Cardiac muscle cell (in vitro differentiated cells and primary cell): ENCODE measurements at regions not wholly inside any gene's neighbourhood (a gene's known extent, or its start where the extent isn't known, plus 50 kb on each side); places are given as distances from the start of the nearest gene placed in this dataset.

Source experiments
- DNase-seq, 2 donors: peaks; one replicate each; pipeline versions ENCODE4 v3.0.0 to v3.0.0-alpha.2; 2010 to 2017; ENCODE audit warnings: low read depth in 1 of 2, low spot score in 1 of 2
- H3K27ac ChIP-seq: fragments of 200-600 bp; sonication (generic); 2 replicates; pipeline ENCODE4 v1.5.1; 2016
- H3K27me3 ChIP-seq: fragments of 200-600 bp; sonication (generic); 2 replicates; pipeline ENCODE4 v1.6.0; 2016; ENCODE audit warnings: control low read depth
- H3K36me3 ChIP-seq: fragments of 200-600 bp; sonication (generic); 2 replicates; pipeline ENCODE4 v1.5.1; 2016; ENCODE audit warnings: control low read depth
- H3K4me1 ChIP-seq: fragments of 200-600 bp; sonication (generic); 2 replicates; pipeline ENCODE4 v1.8.1; 2017; ENCODE audit warnings: low read depth, mild to moderate bottlenecking, mixed run types
- H3K4me3 ChIP-seq: fragments of 200-600 bp; sonication (generic); 2 replicates; pipeline ENCODE4 v1.5.1; 2016; ENCODE audit warnings: mild to moderate bottlenecking
- H3K9me3 ChIP-seq: fragments of 200-600 bp; sonication (generic); 2 replicates; pipeline ENCODE4 v1.5.1; 2017; ENCODE audit warnings: low read depth, mild to moderate bottlenecking, control low read depth
- CTCF ChIP-seq: IDR thresholded peaks from 2 replicates; pipeline ENCODE4 v1.5.1; 2012; ENCODE audit warnings: low read depth, mild to moderate bottlenecking, low read length

GRCh38 chr9:88692827-88693226, 157.8 kb downstream of the NXNL2 start:
- TF ChIP-seq CTCF = no peak
- Histone ChIP-seq H3K27ac (no peak overlapping the region), H3K27me3 (no peaks in the 10 kb centered on the region), H3K9me3 (no peaks in the 10 kb centered on the region), H3K4me3 (no peak overlapping the region), H3K4me1 (no peaks in the 10 kb centered on the region), H3K36me3 (no peaks in the 10 kb centered on the region)
- no peak for DNase-seq

GRCh38 chr9:88694625-88695024, 159.6 kb downstream of the NXNL2 start:
- DNase-seq = peak in 1 of 2 donors; percentile 36
- Histone ChIP-seq H3K9me3 (no peaks in the 10 kb centered on the region), H3K4me1 (no peaks in the 10 kb centered on the region), H3K36me3 (no peaks in the 10 kb centered on the region), H3K27me3 (no peaks in the 10 kb centered on the region), H3K4me3 (no peak overlapping the region), H3K27ac (no peak overlapping the region)
- no peak for TF ChIP-seq CTCF

- H3K9me3 ChIP-seq = no peaks in the 10 kb centered on the region
- H3K27me3 ChIP-seq = no peaks in the 10 kb centered on the region
- no peaks in the 10 kb centered on the region for H3K36me3 ChIP-seq
- no peak overlapping the region for H3K4me3 ChIP-seq
- no peak overlapping the region for H3K27ac ChIP-seq
- no peaks in the 10 kb centered on the region for H3K4me1 ChIP-seq
- TF ChIP-seq CTCF = no peak
- DNase-seq = no peak
Measured at GRCh38 chr9:88696501-88696900, 161.5 kb downstream of the NXNL2 start.

- H3K4me1 ChIP-seq = no peaks in the 10 kb centered on the region
- no peak overlapping the region for H3K27ac ChIP-seq
- no peaks in the 10 kb centered on the region for H3K27me3 ChIP-seq
- H3K36me3 ChIP-seq = no peaks in the 10 kb centered on the region
- DNase-seq = peak in 1 of 2 donors; percentile 74
- no peak overlapping the region for H3K4me3 ChIP-seq
- no peak for TF ChIP-seq CTCF
- no peaks in the 10 kb centered on the region for H3K9me3 ChIP-seq
Measured at GRCh38 chr9:88697764-88698432, 162.9 kb downstream of the NXNL2 start.

- Histone ChIP-seq H3K4me1 (no peaks in the 10 kb centered on the region), H3K27me3 (no peaks in the 10 kb centered on the region), H3K4me3 (no peak overlapping the region), H3K36me3 (no peaks in the 10 kb centered on the region), H3K27ac (no peak overlapping the region), H3K9me3 (no peaks in the 10 kb centered on the region)
- no peak for DNase-seq
- TF ChIP-seq CTCF = no peak
Measured at GRCh38 chr9:88702985-88703384, 168.0 kb downstream of the NXNL2 start.
